Adrenal gland (tissue), 5 donors: ENCODE measurements at regions not wholly inside any gene's neighbourhood (a gene's known extent, or its start where the extent isn't known, plus 50 kb on each side); places are given as distances from the start of the nearest gene placed in this dataset.

Experiments used
- CTCF ChIP-seq, 6 experiments: fragments of 450-650 bp in 4 of 6; fragments of 200-600 bp in 2 of 6; sonication (generic) in 1 of 6; IDR thresholded peaks; 1 replicate in 5 of 6; 2 replicates in 1 of 6; pipeline versions ENCODE4 v1.5.1 to v1.8.0; 2016 to 2021; ENCODE audit warnings: antibody characterized with exemption in 6 of 6, mild to moderate bottlenecking in 2 of 6, moderate library complexity in 1 of 6
- POLR2A ChIP-seq, 2 donors: fragments of 450-650 bp; IDR thresholded peaks; one replicate each; pipeline ENCODE4 v1.6.1; 2017; ENCODE audit warnings: antibody characterized with exemption in 2 of 2, mild to moderate bottlenecking in 2 of 2, moderate library complexity in 1 of 2
- donor health status: DM: no; HTN: no; CAD: no.

DNA sequence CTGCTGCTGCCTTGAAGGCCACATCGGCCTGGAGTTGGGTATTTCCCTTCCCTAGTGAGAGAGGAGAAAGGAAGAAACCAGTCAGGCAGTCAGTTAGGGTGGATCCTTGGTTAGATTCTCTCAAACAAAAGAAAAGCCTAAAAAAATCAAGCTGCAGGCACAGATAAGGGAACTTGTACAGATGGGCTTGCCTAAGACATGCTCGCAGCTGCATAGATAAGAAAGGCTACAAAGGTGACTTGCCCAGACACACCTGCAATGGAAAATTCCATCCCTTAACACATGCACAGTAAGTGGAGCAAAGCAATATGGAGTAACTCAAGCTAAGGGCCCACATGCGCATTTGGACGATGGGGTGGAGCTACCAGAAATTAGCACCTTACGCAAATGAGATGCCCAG, 199.7 kb upstream of the ARPP21 start:
- TF ChIP-seq CTCF (IDR thresholded peaks at IDR 0.05) (no peak), POLR2A (IDR thresholded peaks at IDR 0.05) (no peak)
